Transverse colon (tissue), 4 donors: ENCODE measurements at regions not wholly inside any gene's neighbourhood (a gene's known extent, or its start where the extent isn't known, plus 50 kb on each side); places are given as distances from the start of the nearest gene placed in this dataset.

Experiments used
- DNase-seq: peaks from one replicate; pipeline ENCODE4 v3.0.0-alpha.2; 2019
- H3K27ac ChIP-seq, 4 donors: fragments of 200-600 bp; sonication (generic); 2 replicates each; pipeline ENCODE4 v1.5.1; 2016 to 2018; ENCODE audit warnings: inconsistent platforms in 4 of 4
- H3K27me3 ChIP-seq: fragments of 200-600 bp; sonication (generic); 2 replicates; pipeline ENCODE4 v1.5.1; 2017; ENCODE audit warnings: inconsistent platforms
- H3K36me3 ChIP-seq, 4 donors: fragments of 200-600 bp; sonication (generic); 2 replicates each; pipeline ENCODE4 v1.5.1; 2017 to 2019; ENCODE audit warnings: inconsistent platforms in 4 of 4
- H3K4me1 ChIP-seq, 4 donors: fragments of 200-600 bp; sonication (generic); 2 replicates each; pipeline ENCODE4 v1.5.1; 2017 to 2020; ENCODE audit warnings: inconsistent platforms in 4 of 4
- H3K4me3 ChIP-seq, 4 donors: fragments of 200-600 bp; sonication (generic); 1 replicate in 1 of 4; 2 replicates in 3 of 4; pipeline versions ENCODE4 v1.5.1 to v1.6.1; 2017 to 2019; ENCODE audit warnings: inconsistent platforms in 4 of 4
- H3K9me3 ChIP-seq, 2 donors: fragments of 200-600 bp; sonication (generic); 2 replicates each; pipeline ENCODE4 v1.5.1; 2017 to 2019; ENCODE audit warnings: inconsistent platforms in 2 of 2
- EP300 ChIP-seq: sonication (generic); formaldehyde crosslinking; IDR thresholded peaks from one replicate; pipeline ENCODE4 v1.6.1; 2017; ENCODE audit warnings: antibody characterized with exemption, low read depth
- POLR2A ChIP-seq: fragments of 450-650 bp; IDR thresholded peaks from one replicate; pipeline ENCODE4 v1.6.1; 2016; ENCODE audit warnings: antibody characterized with exemption, mild to moderate bottlenecking, moderate library complexity
- POLR2AphosphoS5 ChIP-seq, 3 donors: sonication (generic); formaldehyde crosslinking; IDR thresholded peaks; one replicate each; pipeline ENCODE4 v1.6.1; 2016; ENCODE audit warnings: antibody characterized with exemption in 3 of 3
- WGBS, 2 donors: methylation state at CpG; one replicate each; pipeline ENCODE4 v1.1.5; 2018; ENCODE audit warnings: low coverage in 1 of 2; 5-methylcytosine and 5-hydroxymethylcytosine counted together
- in situ Hi-C, 4 donors: fragments of 200-750 bp; cut with MboI; loops; one replicate each; pipeline versions ENCODE4 v1.15.0 to v1.15.1; 2017; ENCODE audit warnings: low sequenced_read_pairs in 3 of 4, low pct_ligation_motif_present in 1 of 4, low pct_unique_long_range_greater_than_20kb in 1 of 4
- intact Hi-C: fragments of 100-400 bp; cut with DNase I; formaldehyde crosslinking; loops from one replicate; pipeline ENCODE4 v1.15.1; 2023; ENCODE audit warnings: low total_unique reads
- TF ChIP-seq, protein P1 (sequence below), 5 experiments: fragments of 200-600 bp in 3 of 5; fragments of 450-650 bp in 2 of 5; sonication (generic) in 3 of 5; IDR thresholded peaks; 1 replicate in 2 of 5; 2 replicates in 3 of 5; pipeline ENCODE4 v1.5.1; 2016 to 2017; ENCODE audit warnings: antibody characterized with exemption in 5 of 5, inconsistent platforms in 3 of 5, mild to moderate bottlenecking in 2 of 5, moderate library complexity in 1 of 5

DNA sequence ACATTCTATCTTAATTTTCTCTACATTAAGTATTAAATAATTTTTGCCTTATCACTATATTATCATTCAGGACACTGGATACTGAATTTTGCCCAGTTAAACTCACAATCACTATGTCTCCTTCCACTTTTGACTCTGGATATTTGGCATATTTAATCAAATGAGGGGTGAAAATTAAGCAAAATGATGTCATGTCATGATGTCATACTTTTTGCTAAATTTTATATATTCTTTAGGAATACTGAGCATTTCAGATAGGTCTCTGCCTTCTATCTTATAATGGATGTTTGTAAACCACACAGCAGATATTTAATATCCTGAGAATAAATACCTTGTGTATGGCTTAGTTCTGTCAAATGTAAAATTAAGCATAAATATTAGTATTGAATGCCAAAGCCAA lies 79.5 kb upstream of the HIVEP3 start:
- Histone ChIP-seq H3K36me3 (no peaks in the 10 kb centered on the region), H3K4me3 (no peak overlapping the region), H3K27me3 (no peaks in the 10 kb centered on the region), H3K9me3 (no peaks in the 10 kb centered on the region), H3K4me1 (no peaks in the 10 kb centered on the region), H3K27ac (no peak overlapping the region)
- TF ChIP-seq POLR2A (no peak), POLR2AphosphoS5 (IDR thresholded peaks at IDR 0.05) (no peak), EP300 (no peak)
- TF ChIP-seq, protein P1, sequence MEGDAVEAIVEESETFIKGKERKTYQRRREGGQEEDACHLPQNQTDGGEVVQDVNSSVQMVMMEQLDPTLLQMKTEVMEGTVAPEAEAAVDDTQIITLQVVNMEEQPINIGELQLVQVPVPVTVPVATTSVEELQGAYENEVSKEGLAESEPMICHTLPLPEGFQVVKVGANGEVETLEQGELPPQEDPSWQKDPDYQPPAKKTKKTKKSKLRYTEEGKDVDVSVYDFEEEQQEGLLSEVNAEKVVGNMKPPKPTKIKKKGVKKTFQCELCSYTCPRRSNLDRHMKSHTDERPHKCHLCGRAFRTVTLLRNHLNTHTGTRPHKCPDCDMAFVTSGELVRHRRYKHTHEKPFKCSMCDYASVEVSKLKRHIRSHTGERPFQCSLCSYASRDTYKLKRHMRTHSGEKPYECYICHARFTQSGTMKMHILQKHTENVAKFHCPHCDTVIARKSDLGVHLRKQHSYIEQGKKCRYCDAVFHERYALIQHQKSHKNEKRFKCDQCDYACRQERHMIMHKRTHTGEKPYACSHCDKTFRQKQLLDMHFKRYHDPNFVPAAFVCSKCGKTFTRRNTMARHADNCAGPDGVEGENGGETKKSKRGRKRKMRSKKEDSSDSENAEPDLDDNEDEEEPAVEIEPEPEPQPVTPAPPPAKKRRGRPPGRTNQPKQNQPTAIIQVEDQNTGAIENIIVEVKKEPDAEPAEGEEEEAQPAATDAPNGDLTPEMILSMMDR (IDR thresholded peaks at IDR 0.05), result no peak
- in situ Hi-C loops, result no loop called here
- DNase-seq, result no peak
- intact Hi-C loops, result no loop called here

DNA sequence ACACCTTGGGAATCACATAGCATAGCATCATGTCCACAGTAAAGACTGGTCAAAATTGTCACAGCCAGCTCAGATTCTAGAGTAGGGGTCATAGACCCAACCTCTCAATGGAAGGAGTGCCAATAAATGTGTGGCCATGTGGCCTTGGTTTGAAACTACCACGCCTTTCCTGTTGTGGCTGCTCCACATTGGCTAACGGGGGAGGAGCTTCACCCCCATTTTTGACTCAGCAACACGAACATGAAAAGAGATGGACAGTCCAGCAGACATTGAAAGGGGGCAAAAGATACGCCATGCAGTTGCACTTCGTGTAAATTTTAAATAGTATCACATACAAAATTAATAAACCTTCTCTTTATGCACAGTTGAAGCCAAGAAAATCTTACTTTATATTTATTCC lies 78.4 kb upstream of the HIVEP3 start:
- no peaks in the 10 kb centered on the region for H3K4me1 ChIP-seq
- intact Hi-C loops (no loop called here), in situ Hi-C loops (no loop called here)
- no peaks in the 10 kb centered on the region for H3K9me3 ChIP-seq
- no peaks in the 10 kb centered on the region for H3K36me3 ChIP-seq
- no peak overlapping the region for H3K4me3 ChIP-seq
- H3K27me3 ChIP-seq, result no peaks in the 10 kb centered on the region
- TF ChIP-seq POLR2AphosphoS5 (IDR thresholded peaks at IDR 0.05) (no peak), EP300 (no peak), POLR2A (no peak)
- TF ChIP-seq, protein P1 (IDR thresholded peaks at IDR 0.05), result no peak
- no peak overlapping the region for H3K27ac ChIP-seq
- DNase-seq, result no peak
- WGBS, 2 donors, result 89 to 98% methylated on average over 5 of the region's 5 CpGs

DNA sequence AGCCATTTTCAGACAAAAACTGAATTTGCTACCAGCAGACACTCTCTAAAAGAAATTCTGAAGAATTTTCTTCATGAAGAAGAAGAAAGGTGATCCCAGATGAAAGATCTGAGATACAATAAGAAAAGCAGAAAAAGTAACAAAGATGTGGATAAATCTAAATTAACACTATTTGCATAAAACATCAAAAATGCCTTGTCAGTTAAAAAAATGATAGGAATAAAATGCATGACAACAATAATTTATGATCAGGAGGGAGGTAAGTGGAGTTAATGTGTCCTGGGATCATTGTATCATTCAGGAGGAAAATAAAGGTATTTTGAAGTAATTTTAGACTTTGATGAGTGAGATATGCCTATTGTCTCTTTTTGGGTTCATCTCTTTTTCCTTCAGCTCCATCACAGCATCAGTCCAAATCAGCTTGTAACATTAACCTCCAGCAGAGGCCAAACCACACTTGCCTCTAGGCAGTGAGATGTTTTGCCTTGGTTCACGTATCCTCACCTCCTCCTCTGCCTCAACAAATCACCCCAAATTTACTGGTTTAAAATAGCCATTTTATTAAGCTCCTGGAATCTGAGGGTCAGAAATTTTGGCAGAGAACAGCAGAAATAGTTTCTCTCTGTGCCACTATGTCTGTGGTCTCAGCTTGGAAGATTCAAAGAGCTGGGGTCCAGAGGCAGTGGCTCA lies 76.9 kb upstream of the HIVEP3 start:
- H3K4me1 ChIP-seq, result no peaks in the 10 kb centered on the region
- no peaks in the 10 kb centered on the region for H3K9me3 ChIP-seq
- H3K36me3 ChIP-seq, result no peaks in the 10 kb centered on the region
- 93 to 100% methylated on average over 1 of the region's 1 CpG for WGBS, 2 donors
- TF ChIP-seq, protein P1 (IDR thresholded peaks at IDR 0.05), result no peak
- no peak for TF ChIP-seq POLR2AphosphoS5 (IDR thresholded peaks at IDR 0.05)
- TF ChIP-seq EP300, result no peak
- TF ChIP-seq POLR2A, result no peak
- no peak overlapping the region for H3K27ac ChIP-seq
- no peaks in the 10 kb centered on the region for H3K27me3 ChIP-seq
- DNase-seq, result no peak
- intact Hi-C loops (no loop called here), in situ Hi-C loops (no loop called here)
- H3K4me3 ChIP-seq, result no peak overlapping the region

DNA sequence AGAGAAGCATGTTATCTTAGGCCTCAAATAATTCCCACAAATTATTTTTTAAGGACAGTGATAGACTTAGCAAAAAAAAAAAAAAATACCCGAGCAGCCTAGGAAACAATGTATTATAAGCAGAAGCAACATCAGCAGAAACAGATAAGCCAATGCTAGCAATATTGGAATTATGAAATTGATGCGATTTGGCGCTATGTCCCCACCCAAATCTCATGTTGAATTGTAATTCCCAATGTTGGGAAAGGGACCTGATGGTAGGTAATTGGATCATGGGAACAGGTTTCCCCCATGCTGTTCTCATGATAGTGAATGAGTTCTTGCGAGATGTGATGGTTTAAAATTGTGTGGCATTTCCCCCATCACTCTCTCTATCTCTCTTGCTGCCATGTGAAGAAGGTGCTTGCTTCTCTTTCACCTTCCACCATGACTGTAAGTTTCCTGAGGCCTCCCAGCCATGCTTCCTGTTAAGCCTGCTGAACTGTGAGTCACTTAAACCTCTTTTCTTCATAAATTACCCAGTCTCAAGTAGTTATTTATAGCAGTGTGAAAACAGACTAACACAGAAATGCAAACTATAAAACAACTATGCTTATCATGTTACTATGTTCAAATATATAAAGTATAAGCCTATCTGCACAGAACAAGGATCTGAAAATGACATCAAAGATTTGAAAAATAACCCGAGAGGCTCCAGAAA lies 75.6 kb upstream of the HIVEP3 start:
- Histone ChIP-seq H3K27me3 (no peaks in the 10 kb centered on the region), H3K4me1 (no peaks in the 10 kb centered on the region), H3K27ac (no peak overlapping the region), H3K36me3 (no peaks in the 10 kb centered on the region), H3K4me3 (no peak overlapping the region), H3K9me3 (no peaks in the 10 kb centered on the region)
- TF ChIP-seq POLR2AphosphoS5 (IDR thresholded peaks at IDR 0.05) (no peak), EP300 (no peak), POLR2A (no peak)
- TF ChIP-seq, protein P1 (IDR thresholded peaks at IDR 0.05), result no peak
- 91 to 100% methylated on average over 2 to 5 of the region's 5 CpGs for WGBS, 2 donors
- intact Hi-C loops, result no loop called here
- DNase-seq, result no peak
- in situ Hi-C loops, result no loop called here
